H9 (cell line): ENCODE measurements at regions not wholly inside any gene's neighbourhood (a gene's known extent, or its start where the extent isn't known, plus 50 kb on each side); places are given as distances from the start of the nearest gene placed in this dataset.
"Not testable (repeated sequence)": the region's sequence is repeated elsewhere in the genome, so short reads cannot be mapped to it uniquely, and the experiment has no call there.

Source experiments
- DNase-seq: peaks from one replicate; pipeline ENCODE4 v3.0.0-alpha.2; 2017
- H2AFZ ChIP-seq: one replicate; pipeline ENCODE4 v1.6.1; 2013; ENCODE audit warnings: mild to moderate bottlenecking, low read length, control low read depth, moderate library complexity
- H2AK5ac ChIP-seq: 2 replicates; pipeline ENCODE4 v1.6.1; 2013; ENCODE audit warnings: low read length, control low read depth, mixed read lengths; ENCODE audit not compliant: insufficient read length
- H2BK120ac ChIP-seq: one replicate; pipeline ENCODE4 v1.6.1; 2013; ENCODE audit warnings: low read depth, mild to moderate bottlenecking, low read length, control low read depth, inconsistent platforms; ENCODE audit not compliant: poor library complexity, severe bottlenecking
- H2BK12ac ChIP-seq: 2 replicates; pipeline ENCODE4 v1.6.1; 2013; ENCODE audit warnings: low read length, control low read depth, mixed read lengths, low read depth; ENCODE audit not compliant: insufficient read length
- H2BK15ac ChIP-seq: 2 replicates; pipeline ENCODE4 v1.6.1; 2013; ENCODE audit warnings: low read depth, low read length, control low read depth
- H2BK20ac ChIP-seq: one replicate; pipeline ENCODE4 v1.6.1; 2013; ENCODE audit warnings: low read depth, mild to moderate bottlenecking, low read length, control low read depth, inconsistent platforms; ENCODE audit not compliant: poor library complexity, severe bottlenecking
- H2BK5ac ChIP-seq: 2 replicates; pipeline ENCODE4 v1.6.1; 2013; ENCODE audit warnings: low read length, control low read depth, mixed read lengths; ENCODE audit not compliant: insufficient read length
- H3K14ac ChIP-seq: 2 replicates; pipeline ENCODE4 v1.6.1; 2013; ENCODE audit warnings: low read length, control low read depth; ENCODE audit not compliant: insufficient read depth
- H3K18ac ChIP-seq: 2 replicates; pipeline ENCODE4 v1.6.1; 2013; ENCODE audit warnings: low read depth, mild to moderate bottlenecking, mixed read lengths, low read length, control low read depth; ENCODE audit not compliant: insufficient read length
- H3K23ac ChIP-seq: 2 replicates; pipeline ENCODE4 v1.6.1; 2013; ENCODE audit warnings: low read length, control low read depth, mixed read lengths, low read depth; ENCODE audit not compliant: insufficient read length
- H3K23me2 ChIP-seq: 2 replicates; pipeline ENCODE4 v1.6.1; 2013; ENCODE audit warnings: low read depth, mild to moderate bottlenecking, mixed read lengths, low read length, control low read depth; ENCODE audit not compliant: insufficient read length, poor library complexity, severe bottlenecking
- H3K27ac ChIP-seq: 2 replicates; pipeline ENCODE4 v1.5.1; 2013; ENCODE audit warnings: low read length, control low read depth, mixed read lengths, low read depth; ENCODE audit not compliant: insufficient read length
- H3K27me3 ChIP-seq: 2 replicates; pipeline ENCODE4 v1.6.1; 2013; ENCODE audit warnings: low read length, control low read depth, inconsistent platforms; ENCODE audit not compliant: insufficient read depth
- H3K4ac ChIP-seq: 2 replicates; pipeline ENCODE4 v1.6.1; 2013; ENCODE audit warnings: low read depth, mild to moderate bottlenecking, control low read depth, inconsistent platforms, low read length, moderate library complexity
- H3K4me1 ChIP-seq: 2 replicates; pipeline ENCODE4 v1.6.1; 2013; ENCODE audit warnings: low read length, control low read depth, inconsistent platforms; ENCODE audit not compliant: insufficient read depth
- H3K4me2 ChIP-seq: 2 replicates; pipeline ENCODE4 v1.6.1; 2013; ENCODE audit warnings: low read length, control low read depth, mixed read lengths; ENCODE audit not compliant: insufficient read length, insufficient read depth
- H3K56ac ChIP-seq: 2 replicates; pipeline ENCODE4 v1.6.1; 2013; ENCODE audit warnings: low read depth, mild to moderate bottlenecking, mixed read lengths, low read length, control low read depth; ENCODE audit not compliant: insufficient read length
- H3K79me1 ChIP-seq: 2 replicates; pipeline ENCODE4 v1.6.1; 2013; ENCODE audit warnings: low read depth, mild to moderate bottlenecking, moderate library complexity, low read length, control low read depth, inconsistent platforms; ENCODE audit not compliant: insufficient read depth, poor library complexity, severe bottlenecking
- H3K79me2 ChIP-seq: 2 replicates; pipeline ENCODE4 v1.6.1; 2013; ENCODE audit warnings: low read length, control low read depth, inconsistent platforms; ENCODE audit not compliant: insufficient read depth
- H3K9ac ChIP-seq: 2 replicates; pipeline ENCODE4 v1.6.1; 2013; ENCODE audit warnings: low read length, control low read depth, mixed read lengths; ENCODE audit not compliant: insufficient read length; ENCODE audit errors: extremely low read depth
- H3K9me3 ChIP-seq: one replicate; pipeline ENCODE4 v1.6.1; 2013; ENCODE audit warnings: low read depth, low read length, inconsistent platforms; ENCODE audit not compliant: control insufficient read depth
- H3T11ph ChIP-seq: one replicate; pipeline ENCODE4 v1.6.1; 2013; ENCODE audit warnings: mild to moderate bottlenecking, low read length, control low read depth, inconsistent platforms
- H4K20me1 ChIP-seq: one replicate; pipeline ENCODE4 v1.6.1; 2013; ENCODE audit not compliant: control insufficient read depth, insufficient read length, insufficient read depth
- H4K5ac ChIP-seq: 2 replicates; pipeline ENCODE4 v1.6.1; 2013; ENCODE audit warnings: low read depth, mild to moderate bottlenecking, mixed read lengths, low read length, control low read depth; ENCODE audit not compliant: insufficient read length
- H4K8ac ChIP-seq: replicated peaks from 2 replicates; pipeline ENCODE4 v1.6.1; 2013; ENCODE audit warnings: low read length, control low read depth, mixed read lengths, low read depth; ENCODE audit not compliant: insufficient read length
- H4K91ac ChIP-seq: 2 replicates; pipeline ENCODE4 v1.6.1; 2013; ENCODE audit warnings: low read depth, mild to moderate bottlenecking, moderate library complexity, mixed read lengths, low read length, control low read depth; ENCODE audit not compliant: insufficient read length
- H3K27ac Mint-ChIP-seq, 3 experiments: 2 replicates in 2 of 3; 3 replicates in 1 of 3; pipeline ENCODE4 v1.8.0; 2020 to 2021; ENCODE audit warnings: mixed read lengths in 3 of 3, mild to moderate bottlenecking in 1 of 3, moderate library complexity in 1 of 3
- H3K27me3 Mint-ChIP-seq: 2 replicates; pipeline ENCODE4 v1.8.0; 2021; ENCODE audit warnings: low read depth, mild to moderate bottlenecking, moderate library complexity, mixed read lengths
- H3K36me3 Mint-ChIP-seq, 3 experiments: 2 replicates in 2 of 3; 3 replicates in 1 of 3; pipeline ENCODE4 v1.8.0; 2020 to 2021; ENCODE audit warnings: low read depth in 3 of 3, mixed read lengths in 3 of 3; ENCODE audit not compliant: insufficient read depth in 1 of 3
- H3K4me1 Mint-ChIP-seq, 2 experiments: 2 replicates each; pipeline ENCODE4 v1.8.0; 2020; ENCODE audit warnings: mixed read lengths in 2 of 2
- H3K4me3 Mint-ChIP-seq, 2 experiments: 2 replicates in 1 of 2; 3 replicates in 1 of 2; pipeline ENCODE4 v1.8.0; 2020 to 2021; ENCODE audit warnings: mild to moderate bottlenecking in 2 of 2, mixed read lengths in 2 of 2, moderate library complexity in 1 of 2
- H3K9me3 Mint-ChIP-seq, 2 experiments: 2 replicates in 1 of 2; 3 replicates in 1 of 2; pipeline ENCODE4 v1.8.0; 2020; ENCODE audit warnings: mild to moderate bottlenecking in 2 of 2, mixed read lengths in 2 of 2, moderate library complexity in 1 of 2
- WGBS: extraction: QIAGEN DNeasy Blood & Tissue Kit; methylation state at CpG from one replicate; pipeline ENCODE4 v1.1.7; 2013; ENCODE audit warnings: missing lambda C conversion rate, low lambda C conversion rate, mixed read lengths; ENCODE audit not compliant: insufficient read length; ENCODE audit errors: extremely low coverage; 5-methylcytosine and 5-hydroxymethylcytosine counted together

GRCh38 chr10:87416892-87417291 is 59.3 kb downstream of the NUTM2D start:
- H3K23me2 ChIP-seq, H3K27ac Mint-ChIP-seq, H3K23ac ChIP-seq, H3K36me3 Mint-ChIP-seq, DNase-seq, H3K4me3 Mint-ChIP-seq, H3K4me1 Mint-ChIP-seq, H4K8ac ChIP-seq, H2BK5ac ChIP-seq, H3K4me2 ChIP-seq, H2BK120ac ChIP-seq, H3K9ac ChIP-seq, H3K9me3 Mint-ChIP-seq, H3K27ac ChIP-seq, H4K20me1 ChIP-seq, H2BK20ac ChIP-seq, H3K79me2 ChIP-seq, H3K4ac ChIP-seq, H3K18ac ChIP-seq, H3T11ph ChIP-seq, H4K5ac ChIP-seq, H3K56ac ChIP-seq, H3K4me1 ChIP-seq, H3K14ac ChIP-seq, H3K27me3 ChIP-seq, H2BK12ac ChIP-seq, H3K79me1 ChIP-seq, H2AFZ ChIP-seq, H4K91ac ChIP-seq, H2BK15ac ChIP-seq, H3K9me3 ChIP-seq, H2AK5ac ChIP-seq: not testable (repeated sequence)
- no CpG with 5 or more reads among the region's 3 CpGs for WGBS
- peaks cover 15% of the 10 kb centered on the region for H3K27me3 Mint-ChIP-seq

- H3K79me2 ChIP-seq, H2AK5ac ChIP-seq, H3K14ac ChIP-seq, H3K27me3 ChIP-seq, H3K27ac ChIP-seq, H3K56ac ChIP-seq, H3K9me3 ChIP-seq, H4K5ac ChIP-seq, H2BK20ac ChIP-seq, H3K9ac ChIP-seq, H3K4me3 Mint-ChIP-seq, H2BK5ac ChIP-seq, H3K27me3 Mint-ChIP-seq, H2BK12ac ChIP-seq, H3K36me3 Mint-ChIP-seq, H3K4me1 ChIP-seq, H3T11ph ChIP-seq, DNase-seq, H3K4ac ChIP-seq, H3K4me2 ChIP-seq, H3K18ac ChIP-seq, H4K20me1 ChIP-seq, H3K23me2 ChIP-seq, H3K79me1 ChIP-seq, H2BK15ac ChIP-seq, H3K9me3 Mint-ChIP-seq, H4K91ac ChIP-seq, H2BK120ac ChIP-seq, H4K8ac ChIP-seq, H2AFZ ChIP-seq, H3K23ac ChIP-seq, H3K4me1 Mint-ChIP-seq, H3K27ac Mint-ChIP-seq: not testable (repeated sequence)
These were observed 65.1 kb downstream of the NUTM2D start for GRCh38 chr10:87422641-87423040.
